ENCODE measurements at regions not wholly inside any gene's neighbourhood (a gene's known extent, or its start where the extent isn't known, plus 50 kb on each side); places are given as distances from the start of the nearest gene placed in this dataset.

DNA sequence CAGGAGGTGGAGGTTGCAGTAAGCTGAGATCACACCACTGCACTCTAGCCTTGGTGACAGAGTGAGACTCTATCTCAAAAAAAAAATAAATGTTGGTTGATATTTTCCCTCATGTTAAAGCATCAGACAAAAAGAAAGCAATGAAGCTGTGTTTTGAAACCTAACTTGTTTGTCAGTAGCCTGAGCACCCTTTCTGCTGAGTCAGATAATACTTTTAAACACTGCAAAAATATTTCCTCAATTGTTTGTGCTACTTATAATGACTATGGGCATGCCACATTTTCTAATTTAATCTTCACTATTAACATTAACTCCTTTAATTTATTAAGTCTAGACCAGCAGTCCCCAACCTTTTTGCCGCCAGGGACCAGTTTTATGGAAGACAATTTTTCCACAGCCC is 236.3 kb upstream of the AGAP1 start:
- DNase-seq (ENCODE audit: low read depth in 2 of 2, low spot score in 1 of 2) = no peak

- no peak for DNase-seq (ENCODE audit: low read depth in 2 of 2, low spot score in 1 of 2)
Observed at GRCh38 chr2:235262750-235263149, 231.1 kb upstream of the AGAP1 start.

- no peak for DNase-seq (ENCODE audit: low read depth in 2 of 2, low spot score in 1 of 2)
Observed at GRCh38 chr2:235263205-235264120, 230.4 kb upstream of the AGAP1 start.

- no peak for DNase-seq (ENCODE audit: low read depth in 2 of 2, low spot score in 1 of 2)
Observed at GRCh38 chr2:235264121-235264493, 229.7 kb upstream of the AGAP1 start.

DNA sequence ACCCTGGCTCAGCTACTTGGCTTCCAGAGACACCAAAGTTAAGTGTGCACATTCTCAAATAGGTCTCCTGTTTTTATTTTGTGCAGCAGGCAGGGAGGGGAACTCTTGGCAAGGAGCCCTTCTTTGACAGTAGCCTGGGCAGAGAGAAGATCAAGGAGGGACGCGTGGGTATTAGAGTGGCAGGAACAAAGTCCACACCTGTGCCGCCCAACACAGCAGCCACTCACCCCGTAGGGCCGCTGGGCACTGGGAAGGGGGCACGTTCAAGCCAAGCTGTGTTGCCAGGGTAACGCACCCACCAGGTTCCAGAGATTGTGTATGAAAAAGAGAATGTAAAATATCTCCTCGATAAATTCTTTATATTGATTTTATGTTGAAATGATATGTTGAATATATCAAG is 229.3 kb upstream of the AGAP1 start:
- DNase-seq (ENCODE audit: low read depth in 2 of 2, low spot score in 1 of 2) = no peak

GRCh38 chr2:235265348-235265965 is 228.4 kb upstream of the AGAP1 start:
- DNase-seq (ENCODE audit: low read depth in 2 of 2, low spot score in 1 of 2) = no peak

GRCh38 chr2:235267251-235267650 is 226.6 kb upstream of the AGAP1 start:
- no peak for DNase-seq (ENCODE audit: low read depth in 2 of 2, low spot score in 1 of 2)

DNA sequence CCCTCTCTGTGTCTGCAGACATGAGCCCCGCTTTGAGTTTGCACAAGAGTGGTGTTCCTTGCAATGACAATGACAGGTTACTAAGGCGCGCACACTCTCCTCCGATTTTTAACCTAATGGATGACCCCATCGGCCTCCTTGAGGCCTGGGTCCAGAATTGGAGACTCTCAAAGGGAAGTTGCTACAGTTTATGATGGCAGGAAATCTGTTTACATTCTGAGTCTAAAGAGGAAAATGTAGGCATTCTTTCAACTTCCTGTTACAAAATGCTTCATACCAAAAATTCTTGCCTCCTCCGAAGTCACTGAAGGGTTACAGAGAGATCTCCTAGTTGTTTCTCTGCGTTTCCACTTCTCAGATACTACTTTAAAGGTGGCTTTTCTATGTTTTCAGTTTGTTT is 225.3 kb upstream of the AGAP1 start:
- DNase-seq (ENCODE audit: low read depth in 2 of 2, low spot score in 1 of 2) = no peak

GRCh38 chr2:235270291-235270690 is 223.6 kb upstream of the AGAP1 start:
- DNase-seq (ENCODE audit: low read depth in 2 of 2, low spot score in 1 of 2) = no peak

- no peak for DNase-seq (ENCODE audit: low read depth in 2 of 2, low spot score in 1 of 2)
Observed at GRCh38 chr2:235270956-235271355, 222.9 kb upstream of the AGAP1 start.

- no peak for DNase-seq (ENCODE audit: low read depth in 2 of 2, low spot score in 1 of 2)
Observed at GRCh38 chr2:235271936-235272335, 221.9 kb upstream of the AGAP1 start.

DNA sequence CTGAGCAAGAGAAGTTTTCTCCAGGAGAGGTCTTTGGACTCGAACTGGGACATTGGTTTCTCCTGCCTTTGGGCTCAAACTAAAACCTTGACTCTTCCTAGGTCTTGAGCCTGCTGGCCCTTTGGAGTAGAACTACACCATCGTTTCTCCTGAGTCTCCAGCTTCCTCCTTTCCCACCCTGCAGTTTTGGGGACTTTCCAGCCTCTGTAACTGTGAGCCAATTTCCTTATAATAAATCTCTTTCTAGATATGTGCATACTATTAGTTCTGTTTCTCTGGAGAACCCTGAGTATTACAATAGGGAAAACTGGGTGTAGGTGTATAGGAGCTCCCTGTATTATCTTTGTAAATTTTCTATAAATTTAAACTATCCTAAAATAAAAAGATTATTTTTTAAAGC is 219.8 kb upstream of the AGAP1 start:
- no peak for DNase-seq (ENCODE audit: low read depth in 2 of 2, low spot score in 1 of 2)

DNA sequence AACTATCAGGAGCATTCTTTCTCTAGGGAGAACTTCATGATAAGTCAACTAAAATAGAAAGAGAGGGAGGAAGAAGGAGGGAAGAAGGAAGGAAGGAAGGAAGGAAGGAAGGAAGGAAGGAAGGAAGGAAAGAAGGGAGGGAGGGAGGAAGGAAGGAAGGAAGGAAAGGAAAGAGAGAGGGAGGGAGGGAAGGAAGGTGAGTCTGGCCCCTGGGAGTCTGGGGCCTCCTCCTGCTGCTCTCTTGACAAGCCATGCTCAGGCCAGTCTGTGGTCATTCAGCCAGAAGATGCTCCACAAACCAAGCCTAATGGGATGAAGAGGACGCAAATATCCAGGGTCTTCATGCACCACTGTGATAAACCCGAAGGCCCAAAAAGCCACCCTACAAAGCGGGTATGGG is 216.4 kb upstream of the AGAP1 start:
- DNase-seq (ENCODE audit: low read depth in 2 of 2, low spot score in 1 of 2) = no peak

DNA sequence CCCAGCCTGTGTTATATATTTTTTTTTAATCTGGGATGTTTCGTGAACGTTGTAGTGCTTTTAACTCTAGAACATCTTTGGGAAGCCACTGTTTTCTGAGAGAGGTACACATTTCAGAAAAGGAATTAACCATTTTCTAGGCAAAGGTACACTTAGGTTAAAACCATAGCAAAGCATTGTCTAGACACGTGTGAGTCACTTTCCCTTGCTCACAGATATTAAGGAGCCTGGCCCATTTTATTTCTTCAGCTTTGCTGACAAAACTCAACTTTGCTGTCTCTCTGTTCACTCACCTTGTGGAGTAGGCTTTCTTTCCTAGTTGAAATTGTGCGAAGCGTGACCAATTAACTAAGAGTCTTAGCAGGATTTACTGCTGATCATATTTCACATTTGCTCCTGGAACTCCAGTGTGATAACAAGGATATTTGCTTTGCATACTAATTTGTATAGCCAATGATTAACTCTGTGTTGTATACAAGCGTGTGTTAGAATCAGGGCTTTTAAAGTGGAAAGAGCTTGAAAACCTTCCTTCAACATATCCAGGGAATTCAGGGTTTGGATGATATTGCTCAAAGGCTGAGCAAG is 215.0 kb upstream of the AGAP1 start:
- no peak for DNase-seq (ENCODE audit: low read depth in 2 of 2, low spot score in 1 of 2)

DNA sequence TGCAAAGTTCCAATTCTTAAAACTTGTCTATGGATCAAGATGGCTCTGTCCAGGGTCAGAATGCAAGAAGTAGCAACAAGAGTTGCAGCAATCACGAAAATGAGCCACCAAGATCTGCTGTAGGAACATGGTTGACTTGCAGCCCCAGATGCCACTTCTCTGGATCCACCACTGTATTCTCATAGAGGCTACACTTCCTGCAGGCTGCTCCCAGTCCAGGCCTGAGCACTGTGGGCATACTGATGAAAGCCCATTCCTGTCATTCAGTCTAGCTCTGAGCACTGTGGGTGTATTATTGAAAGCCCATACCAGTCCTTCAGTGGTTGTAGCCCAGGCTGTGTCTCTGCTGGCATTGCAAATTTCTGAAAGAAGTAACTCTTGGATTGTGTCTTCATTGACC is 213.9 kb upstream of the AGAP1 start:
- DNase-seq (ENCODE audit: low read depth in 2 of 2, low spot score in 1 of 2) = no peak

GRCh38 chr2:235283246-235283645 is 210.6 kb upstream of the AGAP1 start:
- DNase-seq (ENCODE audit: low read depth in 2 of 2, low spot score in 1 of 2) = no peak

GRCh38 chr2:235286622-235287374 is 207.0 kb upstream of the AGAP1 start:
- DNase-seq (ENCODE audit: low read depth in 2 of 2, low spot score in 1 of 2) = no peak

DNA sequence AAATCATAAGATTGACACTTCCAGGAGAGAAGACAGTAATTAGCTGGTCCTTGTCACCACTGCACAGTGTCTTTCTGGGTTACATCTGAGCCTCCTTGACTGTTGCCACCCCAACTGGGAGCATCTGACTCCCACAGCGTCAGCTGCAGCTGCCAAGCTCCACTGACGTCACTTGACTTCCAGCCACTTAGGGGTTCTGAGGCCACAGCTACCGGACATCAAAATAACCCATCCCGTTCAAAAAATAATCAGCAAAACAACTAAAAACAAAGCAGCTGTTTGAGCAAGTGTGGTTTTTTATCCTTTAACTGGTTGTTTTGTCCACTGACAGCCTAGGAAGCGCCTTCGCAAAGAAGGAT is 206.5 kb upstream of the AGAP1 start:
- DNase-seq (ENCODE audit: low read depth in 2 of 2, low spot score in 1 of 2) = no peak

- no peak for DNase-seq (ENCODE audit: low read depth in 2 of 2, low spot score in 1 of 2)
Observed at GRCh38 chr2:235291461-235291860, 202.4 kb upstream of the AGAP1 start.

GRCh38 chr2:235293061-235293460 is 200.8 kb upstream of the AGAP1 start:
- no peak for DNase-seq (ENCODE audit: low read depth in 2 of 2, low spot score in 1 of 2)

DNA sequence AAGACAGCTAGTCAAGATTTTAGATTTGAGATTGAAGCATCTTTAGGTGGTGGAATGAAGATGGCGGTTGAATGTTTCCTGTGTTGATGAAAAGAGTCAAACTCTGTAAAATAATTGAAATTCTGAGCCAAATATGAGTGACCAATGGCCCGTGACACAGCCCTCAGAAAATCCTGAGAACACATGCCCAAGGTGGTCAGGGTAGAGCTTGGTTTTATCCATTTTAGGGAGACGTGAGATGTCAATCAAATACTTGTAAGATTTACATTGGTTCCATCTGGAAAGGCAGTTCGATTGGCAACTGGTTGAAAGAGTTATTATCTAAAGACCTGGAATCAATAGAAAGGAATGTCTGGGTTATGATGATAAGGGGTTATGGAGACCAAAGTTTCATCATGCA is 198.0 kb upstream of the AGAP1 start:
- no peak for DNase-seq (ENCODE audit: low read depth in 2 of 2, low spot score in 1 of 2)
